Natural killer cell treated with Interleukin-12 subunit alpha and Interleukin-12 subunit beta and Interleukin-15 and Interleukin-18, amount 100 ng/mL, for 72 hours (primary cell): ENCODE measurements at regions not wholly inside any gene's neighbourhood (a gene's known extent, or its start where the extent isn't known, plus 50 kb on each side); places are given as distances from the start of the nearest gene placed in this dataset.

Experiments used
- ATAC-seq, 2 donors: fragments of 150-1000 bp; cut with Tn5 transposase in 1 of 2; sonication (Bioruptor Pico), chemical (Tn5 transposase) in 1 of 2; 2 replicates each; pipeline ENCODE4 v1.10.0; 2021
- DNase-seq: peaks from one replicate; pipeline ENCODE4 v3.0.0; 2022; ENCODE audit warnings: low spot score
- H3K27ac Mint-ChIP-seq, 2 donors: 1 replicate in 1 of 2; 2 replicates in 1 of 2; pipeline ENCODE4 v1.8.0; 2022; ENCODE audit warnings: mixed read lengths in 2 of 2, mild to moderate bottlenecking in 1 of 2, moderate library complexity in 1 of 2
- H3K27me3 Mint-ChIP-seq, 2 donors: 1 replicate in 1 of 2; 2 replicates in 1 of 2; pipeline ENCODE4 v1.8.0; 2022; ENCODE audit warnings: mixed read lengths in 2 of 2
- H3K36me3 Mint-ChIP-seq: one replicate; pipeline ENCODE4 v1.8.0; 2022; ENCODE audit warnings: mixed read lengths
- H3K4me1 Mint-ChIP-seq, 2 donors: 1 replicate in 1 of 2; 2 replicates in 1 of 2; pipeline ENCODE4 v1.8.0; 2022; ENCODE audit warnings: low read depth in 2 of 2, mixed read lengths in 2 of 2, mild to moderate bottlenecking in 1 of 2
- H3K4me3 Mint-ChIP-seq: one replicate; pipeline ENCODE4 v1.8.0; 2022; ENCODE audit warnings: mixed read lengths
- H3K9me3 Mint-ChIP-seq: 2 replicates; pipeline ENCODE4 v1.8.0; 2022; ENCODE audit warnings: mixed read lengths

GRCh38 chr9:136611606-136612005 lies 51.1 kb upstream of the EGFL7 start:
- DNase-seq (no peak), ATAC-seq (no peak)
- Mint-ChIP-seq H3K27ac (no peak overlapping the region), H3K36me3 (no peaks in the 10 kb centered on the region), H3K4me3 (no peak overlapping the region), H3K9me3 (no peaks in the 10 kb centered on the region), H3K27me3 (peaks cover 0 to 3% of the 10 kb centered on the region in 2 donors), H3K4me1 (peaks cover 14% of the 10 kb centered on the region in 2 donors)

GRCh38 chr9:136611119-136611518 lies 51.6 kb upstream of the EGFL7 start:
- Mint-ChIP-seq H3K27ac (no peak overlapping the region), H3K36me3 (no peaks in the 10 kb centered on the region), H3K4me1 (peaks cover 13 to 14% of the 10 kb centered on the region in 2 donors), H3K9me3 (no peaks in the 10 kb centered on the region), H3K27me3 (peaks cover 0 to 3% of the 10 kb centered on the region in 2 donors), H3K4me3 (no peak overlapping the region)
- ATAC-seq: no peak
- no peak for DNase-seq

GRCh38 chr9:136610426-136610825 lies 52.3 kb upstream of the EGFL7 start:
- Mint-ChIP-seq H3K4me3 (no peak overlapping the region), H3K27ac (no peak overlapping the region), H3K27me3 (peaks cover 0 to 3% of the 10 kb centered on the region in 2 donors), H3K9me3 (no peaks in the 10 kb centered on the region), H3K36me3 (no peaks in the 10 kb centered on the region), H3K4me1 (peaks cover 6 to 7% of the 10 kb centered on the region in 2 donors)
- no peak for ATAC-seq
- DNase-seq: no peak

GRCh38 chr9:136609838-136610311 lies 52.8 kb upstream of the EGFL7 start:
- H3K9me3 Mint-ChIP-seq: no peaks in the 10 kb centered on the region
- peaks cover 4 to 5% of the 10 kb centered on the region in 2 donors for H3K4me1 Mint-ChIP-seq
- no peak overlapping the region for H3K4me3 Mint-ChIP-seq
- DNase-seq (no peak), ATAC-seq (peak in 1 of 2 donors; percentile 21)
- no peak overlapping the region for H3K27ac Mint-ChIP-seq
- H3K36me3 Mint-ChIP-seq: no peaks in the 10 kb centered on the region
- peaks cover 0 to 3% of the 10 kb centered on the region in 2 donors for H3K27me3 Mint-ChIP-seq

GRCh38 chr9:136609160-136609475 lies 53.6 kb upstream of the EGFL7 start:
- ATAC-seq (no peak), DNase-seq (no peak)
- no peaks in the 10 kb centered on the region for H3K9me3 Mint-ChIP-seq
- H3K4me1 Mint-ChIP-seq: peaks cover 5 to 7% of the 10 kb centered on the region in 2 donors
- no peak overlapping the region for H3K27ac Mint-ChIP-seq
- H3K36me3 Mint-ChIP-seq: no peaks in the 10 kb centered on the region
- H3K27me3 Mint-ChIP-seq: peaks cover 0 to 3% of the 10 kb centered on the region in 2 donors
- H3K4me3 Mint-ChIP-seq: no peak overlapping the region

GRCh38 chr9:136608348-136609159 lies 54.2 kb upstream of the EGFL7 start:
- Mint-ChIP-seq H3K27ac (no peak overlapping the region), H3K4me3 (no peak overlapping the region), H3K4me1 (peaks cover 11 to 13% of the 10 kb centered on the region in 2 donors), H3K27me3 (peaks cover 0 to 3% of the 10 kb centered on the region in 2 donors), H3K9me3 (no peaks in the 10 kb centered on the region), H3K36me3 (no peaks in the 10 kb centered on the region)
- DNase-seq (no peak), ATAC-seq (no peak)

GRCh38 chr9:136607334-136607919 lies 55.3 kb upstream of the EGFL7 start:
- peaks cover 11 to 13% of the 10 kb centered on the region in 2 donors for H3K4me1 Mint-ChIP-seq
- DNase-seq (no peak), ATAC-seq (no peak)
- peaks cover 0 to 3% of the 10 kb centered on the region in 2 donors for H3K27me3 Mint-ChIP-seq
- H3K4me3 Mint-ChIP-seq: no peak overlapping the region
- H3K9me3 Mint-ChIP-seq: no peaks in the 10 kb centered on the region
- H3K36me3 Mint-ChIP-seq: no peaks in the 10 kb centered on the region
- H3K27ac Mint-ChIP-seq: no peak overlapping the region

- ATAC-seq (no peak), DNase-seq (no peak)
- no peak overlapping the region for H3K27ac Mint-ChIP-seq
Observed at GRCh38 chr9:136606687-136607333, 55.9 kb upstream of the EGFL7 start.

GRCh38 chr9:136605988-136606660 lies 56.6 kb upstream of the EGFL7 start:
- H3K4me3 Mint-ChIP-seq: no peak overlapping the region

More at GRCh38 chr9:136606687-136607333, 55.9 kb upstream of the EGFL7 start:
- Mint-ChIP-seq H3K4me3 (no peak overlapping the region), H3K4me1 (peaks cover 11 to 13% of the 10 kb centered on the region in 2 donors), H3K9me3 (no peaks in the 10 kb centered on the region), H3K36me3 (no peaks in the 10 kb centered on the region), H3K27me3 (peaks cover 0 to 3% of the 10 kb centered on the region in 2 donors)

GRCh38 chr9:136604823-136605525 lies 57.7 kb upstream of the EGFL7 start:
- Mint-ChIP-seq H3K27ac (no peak overlapping the region), H3K36me3 (no peaks in the 10 kb centered on the region), H3K27me3 (peaks cover 0 to 3% of the 10 kb centered on the region in 2 donors), H3K4me3 (no peak overlapping the region), H3K4me1 (peaks cover 15 to 16% of the 10 kb centered on the region in 2 donors), H3K9me3 (no peaks in the 10 kb centered on the region)
- no peak for ATAC-seq
- no peak for DNase-seq

More at GRCh38 chr9:136605988-136606660, 56.6 kb upstream of the EGFL7 start:
- H3K27ac Mint-ChIP-seq: peak overlapping the region in 1 of 2 donors; percentile 27
- ATAC-seq (no peak), DNase-seq (no peak)
- H3K36me3 Mint-ChIP-seq: no peaks in the 10 kb centered on the region
- no peaks in the 10 kb centered on the region for H3K9me3 Mint-ChIP-seq
- H3K4me1 Mint-ChIP-seq: peaks cover 11 to 13% of the 10 kb centered on the region in 2 donors
- peaks cover 0 to 3% of the 10 kb centered on the region in 2 donors for H3K27me3 Mint-ChIP-seq

- Mint-ChIP-seq H3K9me3 (no peaks in the 10 kb centered on the region), H3K4me1 (peaks cover 15 to 16% of the 10 kb centered on the region in 2 donors), H3K27me3 (peaks cover 0 to 3% of the 10 kb centered on the region in 2 donors), H3K27ac (no peak overlapping the region), H3K36me3 (no peaks in the 10 kb centered on the region), H3K4me3 (peak overlapping the region; percentile 34)
- DNase-seq (no peak), ATAC-seq (peak in 1 of 2 donors; percentile 59)
Observed at GRCh38 chr9:136603901-136604814, 58.3 kb upstream of the NOTCH1 start.

- no peak for ATAC-seq
- DNase-seq: no peak
- H3K4me1 Mint-ChIP-seq: peaks cover 9 to 13% of the 10 kb centered on the region in 2 donors
- H3K4me3 Mint-ChIP-seq: no peak overlapping the region
- H3K36me3 Mint-ChIP-seq: no peaks in the 10 kb centered on the region
- H3K27ac Mint-ChIP-seq: no peak overlapping the region
- H3K9me3 Mint-ChIP-seq: no peaks in the 10 kb centered on the region
- H3K27me3 Mint-ChIP-seq: no peaks in the 10 kb centered on the region
Observed at GRCh38 chr9:136603216-136603615, 57.4 kb upstream of the NOTCH1 start.
